BE2C (cell line): ENCODE measurements at regions not wholly inside any gene's neighbourhood (a gene's known extent, or its start where the extent isn't known, plus 50 kb on each side); places are given as distances from the start of the nearest gene placed in this dataset.

Experiments
- DNase-seq: peaks from one replicate; pipeline ENCODE4 v3.0.0-alpha.2; 2020
- H3K27me3 ChIP-seq: fragments of 250-450 bp; sonication (Bioruptor Pico); 2 replicates; pipeline ENCODE4 v1.5.1; 2020; ENCODE audit warnings: mild to moderate bottlenecking
- H3K36me3 ChIP-seq: fragments of 250-450 bp; sonication (Bioruptor Pico); 2 replicates; pipeline ENCODE4 v1.5.1; 2020; ENCODE audit warnings: mild to moderate bottlenecking
- H3K4me1 ChIP-seq: fragments of 250-450 bp; sonication (Bioruptor Pico); 2 replicates; pipeline ENCODE4 v1.5.1; 2020
- H3K4me3 ChIP-seq: 2 replicates; pipeline ENCODE4 v1.5.1; 2011; ENCODE audit warnings: low read depth, low read length
- H3K9me3 ChIP-seq: fragments of 250-450 bp; sonication (Bioruptor Pico); 2 replicates; pipeline ENCODE4 v1.5.1; 2020
- TF ChIP-seq, protein P1 (sequence below): IDR thresholded peaks from 2 replicates; pipeline ENCODE4 v1.5.1; 2012; ENCODE audit warnings: mild to moderate bottlenecking, low read depth, low read length

DNA sequence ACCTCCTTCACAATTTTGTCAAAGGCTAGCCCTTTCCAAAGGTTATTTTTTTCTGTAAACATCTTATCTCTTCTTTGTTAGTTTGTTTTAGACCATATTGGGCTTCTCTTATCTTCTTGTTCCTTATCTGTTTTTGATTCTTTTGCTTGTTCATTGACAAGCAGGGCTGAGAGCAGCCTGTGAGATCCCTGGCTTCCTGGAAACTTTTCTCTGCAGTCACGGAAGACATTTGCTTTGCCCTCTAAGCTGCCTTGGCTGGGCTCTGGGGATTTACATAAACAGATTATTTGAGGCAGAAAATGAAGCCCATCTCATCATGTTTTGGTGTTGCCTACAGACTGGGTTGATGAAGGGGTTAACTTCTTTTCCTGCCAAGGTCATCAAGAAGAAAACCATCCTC lies 157.4 kb upstream of the AMOT start:
- Histone ChIP-seq H3K27me3 (no peaks in the 10 kb centered on the region), H3K36me3 (no peaks in the 10 kb centered on the region), H3K4me1 (no peaks in the 10 kb centered on the region), H3K4me3 (no peak overlapping the region), H3K9me3 (no peaks in the 10 kb centered on the region)
- TF ChIP-seq, protein P1, sequence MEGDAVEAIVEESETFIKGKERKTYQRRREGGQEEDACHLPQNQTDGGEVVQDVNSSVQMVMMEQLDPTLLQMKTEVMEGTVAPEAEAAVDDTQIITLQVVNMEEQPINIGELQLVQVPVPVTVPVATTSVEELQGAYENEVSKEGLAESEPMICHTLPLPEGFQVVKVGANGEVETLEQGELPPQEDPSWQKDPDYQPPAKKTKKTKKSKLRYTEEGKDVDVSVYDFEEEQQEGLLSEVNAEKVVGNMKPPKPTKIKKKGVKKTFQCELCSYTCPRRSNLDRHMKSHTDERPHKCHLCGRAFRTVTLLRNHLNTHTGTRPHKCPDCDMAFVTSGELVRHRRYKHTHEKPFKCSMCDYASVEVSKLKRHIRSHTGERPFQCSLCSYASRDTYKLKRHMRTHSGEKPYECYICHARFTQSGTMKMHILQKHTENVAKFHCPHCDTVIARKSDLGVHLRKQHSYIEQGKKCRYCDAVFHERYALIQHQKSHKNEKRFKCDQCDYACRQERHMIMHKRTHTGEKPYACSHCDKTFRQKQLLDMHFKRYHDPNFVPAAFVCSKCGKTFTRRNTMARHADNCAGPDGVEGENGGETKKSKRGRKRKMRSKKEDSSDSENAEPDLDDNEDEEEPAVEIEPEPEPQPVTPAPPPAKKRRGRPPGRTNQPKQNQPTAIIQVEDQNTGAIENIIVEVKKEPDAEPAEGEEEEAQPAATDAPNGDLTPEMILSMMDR = no peak
- DNase-seq = no peak

DNA sequence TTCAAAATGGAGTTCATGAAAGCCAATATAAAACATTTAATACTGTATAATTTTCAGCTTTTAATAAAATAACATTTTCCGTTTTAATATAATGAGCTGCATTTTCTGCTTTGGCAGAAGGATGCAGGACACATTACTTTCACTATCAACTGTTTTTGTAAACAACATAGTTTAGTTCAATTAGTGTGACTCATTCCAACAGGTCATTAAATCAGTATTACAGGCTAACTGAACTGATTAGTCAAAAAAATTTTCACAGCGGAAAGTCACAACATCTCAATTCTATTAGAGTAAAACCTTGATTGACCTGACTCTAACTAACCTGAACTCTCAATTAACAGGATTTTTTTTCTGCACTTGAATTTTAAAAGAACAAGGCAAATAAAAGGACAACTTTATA lies 151.2 kb upstream of the AMOT start:
- TF ChIP-seq, protein P1 = no peak

DNA sequence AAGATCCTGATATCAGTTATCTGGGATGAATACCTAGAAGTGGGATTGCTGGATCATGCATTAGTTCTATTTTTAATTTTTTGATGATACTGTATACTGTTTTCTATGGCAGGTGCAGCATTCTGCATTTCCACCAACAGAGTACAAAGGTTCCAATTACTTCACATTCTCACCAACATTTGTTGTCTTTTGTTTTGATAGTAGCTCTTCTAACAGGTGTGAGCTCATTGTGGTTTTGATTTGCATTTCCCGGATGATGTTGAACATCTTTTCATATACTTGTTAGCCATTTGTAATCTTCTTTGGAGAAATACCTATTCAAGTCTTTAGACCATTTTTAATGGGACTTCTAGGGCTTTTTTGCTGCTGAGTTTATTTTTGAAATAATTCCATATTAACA lies 139.2 kb upstream of the AMOT start:
- no peak overlapping the region for H3K4me3 ChIP-seq
- no peaks in the 10 kb centered on the region for H3K27me3 ChIP-seq
- TF ChIP-seq, protein P1 = no peak
- DNase-seq = no peak
- no peaks in the 10 kb centered on the region for H3K36me3 ChIP-seq
- H3K9me3 ChIP-seq = no peaks in the 10 kb centered on the region
- H3K4me1 ChIP-seq = no peaks in the 10 kb centered on the region

More for the DNA sequence above, 151.2 kb upstream of the AMOT start:
- Histone ChIP-seq H3K4me1 (no peaks in the 10 kb centered on the region), H3K36me3 (no peaks in the 10 kb centered on the region), H3K9me3 (no peaks in the 10 kb centered on the region), H3K4me3 (no peak overlapping the region), H3K27me3 (no peaks in the 10 kb centered on the region)
- no peak for DNase-seq

DNA sequence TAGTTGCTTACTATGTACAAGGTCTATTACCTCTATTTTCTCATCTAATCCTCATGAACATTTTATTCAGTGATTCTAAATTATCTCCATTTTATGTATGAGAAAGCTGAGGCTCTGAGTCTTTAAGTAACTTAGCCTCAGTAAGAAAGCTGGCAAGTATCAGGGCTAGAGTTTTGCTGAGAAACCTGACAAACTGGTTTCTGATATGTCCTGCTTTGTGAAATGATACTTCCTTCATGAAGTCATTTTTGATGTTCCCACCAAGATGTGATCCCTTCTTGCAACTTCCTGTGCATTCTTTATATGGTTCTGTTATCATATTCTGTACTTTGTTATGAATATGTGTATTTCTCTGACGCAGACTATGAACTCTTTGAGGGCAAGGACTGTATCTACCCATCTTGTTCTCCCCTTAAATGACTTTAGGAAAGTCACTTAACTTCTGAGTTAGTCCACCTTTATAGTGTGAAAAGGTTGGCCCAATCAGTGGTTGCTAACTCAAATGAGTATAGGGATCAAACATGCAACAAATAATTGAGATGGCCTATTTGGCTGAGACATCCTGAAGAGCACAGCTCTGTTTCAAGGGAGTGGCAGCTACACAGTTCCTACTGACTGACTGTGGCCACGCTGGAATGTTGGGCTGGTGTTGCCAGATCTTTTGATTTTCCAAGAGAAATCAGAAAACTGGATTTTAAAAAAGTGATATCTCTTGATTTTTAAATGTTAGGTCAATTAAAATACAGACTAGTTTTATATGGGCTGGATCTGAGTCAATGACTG lies 127.9 kb upstream of the AMOT start:
- DNase-seq = no peak
- Histone ChIP-seq H3K36me3 (no peaks in the 10 kb centered on the region), H3K4me3 (no peak overlapping the region), H3K9me3 (no peaks in the 10 kb centered on the region), H3K4me1 (no peaks in the 10 kb centered on the region), H3K27me3 (no peaks in the 10 kb centered on the region)
- TF ChIP-seq, protein P1 = no peak

DNA sequence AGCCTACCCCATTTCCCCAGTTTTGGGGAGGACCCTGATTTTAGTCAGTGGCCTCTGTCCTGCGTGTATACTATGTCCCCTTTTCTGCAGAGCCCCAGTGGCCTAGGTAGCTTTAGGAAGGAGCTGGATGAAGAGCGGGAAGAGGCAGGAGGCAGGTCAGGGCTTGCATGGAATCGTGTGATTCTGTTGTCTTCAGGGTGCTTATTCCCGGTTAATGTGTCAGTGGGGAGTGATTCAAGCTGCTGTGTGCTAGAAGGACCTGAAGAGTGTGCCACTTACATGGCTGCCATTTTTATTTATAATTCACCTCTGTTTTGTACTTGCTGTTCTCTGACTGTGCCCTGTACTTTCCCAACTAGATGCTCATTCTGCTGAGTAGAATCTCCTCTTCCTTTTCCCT lies 127.3 kb upstream of the AMOT start:
- DNase-seq = no peak
- TF ChIP-seq, protein P1 = no peak
- Histone ChIP-seq H3K27me3 (no peaks in the 10 kb centered on the region), H3K36me3 (no peaks in the 10 kb centered on the region), H3K9me3 (no peaks in the 10 kb centered on the region), H3K4me3 (no peak overlapping the region), H3K4me1 (no peaks in the 10 kb centered on the region)

DNA sequence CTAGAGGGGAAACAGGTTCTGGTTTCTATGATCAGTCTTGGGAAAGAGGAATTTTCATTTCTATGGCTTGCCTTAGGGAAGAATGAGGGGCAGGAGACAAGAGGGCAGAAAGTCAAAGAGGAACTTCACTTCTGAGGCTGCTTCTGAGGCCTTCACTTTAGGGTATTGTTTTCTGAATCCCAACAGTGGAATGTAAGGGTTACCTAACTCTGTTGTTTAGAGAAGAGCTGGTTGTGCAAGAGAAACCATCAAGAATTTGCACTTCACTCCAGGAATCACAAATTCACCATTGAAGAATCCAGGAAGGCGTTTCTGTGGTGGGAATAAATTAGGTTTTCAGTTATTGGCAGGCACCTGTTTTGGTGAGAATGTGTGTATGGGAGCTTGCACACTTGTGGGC lies 126.7 kb upstream of the AMOT start:
- no peaks in the 10 kb centered on the region for H3K4me1 ChIP-seq
- H3K27me3 ChIP-seq = no peaks in the 10 kb centered on the region
- no peaks in the 10 kb centered on the region for H3K9me3 ChIP-seq
- TF ChIP-seq, protein P1 = no peak
- no peak overlapping the region for H3K4me3 ChIP-seq
- DNase-seq = no peak
- H3K36me3 ChIP-seq = no peaks in the 10 kb centered on the region
